Activated CD8-positive, alpha-beta memory T cell treated with anti-CD3 and anti-CD28 coated beads, Interleukin-2, amount 10 ng/mL, durations not matched to agents 7 days and 5 days (primary cell): ENCODE measurements at regions not wholly inside any gene's neighbourhood (a gene's known extent, or its start where the extent isn't known, plus 50 kb on each side); places are given as distances from the start of the nearest gene placed in this dataset.

Source experiments
- ATAC-seq: fragments of 150-1000 bp; cut with Tn5 transposase; one replicate; pipeline ENCODE4 v1.10.0; 2021; ENCODE audit warnings: moderate library complexity
- CTCF ChIA-PET: fragments of 350-600 bp; sonication (Branson Sonifier 250); formaldehyde crosslinking; loops from one replicate; lab custom pipeline; 2021; ENCODE audit warnings: antibody characterized with exemption; lab: Charles Lee
- DNase-seq: peaks from one replicate; pipeline ENCODE4 v3.0.0-alpha.2; 2020
- H3K27ac Mint-ChIP-seq: one replicate; pipeline ENCODE4 v1.8.0; 2021; ENCODE audit warnings: mild to moderate bottlenecking, mixed read lengths
- H3K27me3 Mint-ChIP-seq: one replicate; pipeline ENCODE4 v1.8.0; 2021; ENCODE audit warnings: mixed read lengths
- H3K36me3 Mint-ChIP-seq: one replicate; pipeline ENCODE4 v1.8.0; 2021; ENCODE audit warnings: mild to moderate bottlenecking, mixed read lengths
- H3K4me1 Mint-ChIP-seq: one replicate; pipeline ENCODE4 v1.8.0; 2021; ENCODE audit warnings: mixed read lengths
- H3K4me3 Mint-ChIP-seq: one replicate; pipeline ENCODE4 v1.8.0; 2021; ENCODE audit warnings: mild to moderate bottlenecking, moderate library complexity, mixed read lengths
- H3K9me3 Mint-ChIP-seq: one replicate; pipeline ENCODE4 v1.8.0; 2022; ENCODE audit warnings: low read depth, mixed read lengths

GRCh38 chr7:84264396-84264795 lies 69.8 kb upstream of the SEMA3A start:
- no peaks in the 10 kb centered on the region for H3K27me3 Mint-ChIP-seq
- DNase-seq (no peak), ATAC-seq (no peak)
- no peaks in the 10 kb centered on the region for H3K9me3 Mint-ChIP-seq
- no peak overlapping the region for H3K27ac Mint-ChIP-seq
- CTCF ChIA-PET, result no interaction called here
- no peaks in the 10 kb centered on the region for H3K36me3 Mint-ChIP-seq
- no peaks in the 10 kb centered on the region for H3K4me1 Mint-ChIP-seq
- no peak overlapping the region for H3K4me3 Mint-ChIP-seq

GRCh38 chr7:84263106-84263505 lies 68.5 kb upstream of the SEMA3A start:
- H3K9me3 Mint-ChIP-seq, result no peaks in the 10 kb centered on the region
- CTCF ChIA-PET, result no interaction called here
- no peak overlapping the region for H3K27ac Mint-ChIP-seq
- no peak for DNase-seq
- H3K4me1 Mint-ChIP-seq, result no peaks in the 10 kb centered on the region
- no peaks in the 10 kb centered on the region for H3K27me3 Mint-ChIP-seq
- ATAC-seq, result no peak
- H3K36me3 Mint-ChIP-seq, result no peaks in the 10 kb centered on the region
- H3K4me3 Mint-ChIP-seq, result no peak overlapping the region

GRCh38 chr7:84261509-84261908 lies 66.9 kb upstream of the SEMA3A start:
- Mint-ChIP-seq H3K4me1 (no peaks in the 10 kb centered on the region), H3K4me3 (no peak overlapping the region), H3K27me3 (no peaks in the 10 kb centered on the region), H3K27ac (no peak overlapping the region), H3K9me3 (no peaks in the 10 kb centered on the region), H3K36me3 (no peaks in the 10 kb centered on the region)
- DNase-seq (no peak), ATAC-seq (no peak)
- CTCF ChIA-PET, result no interaction called here

GRCh38 chr7:84258628-84259027 lies 64.0 kb upstream of the SEMA3A start:
- ATAC-seq (no peak), DNase-seq (no peak)
- CTCF ChIA-PET, result no interaction called here
- Mint-ChIP-seq H3K36me3 (no peaks in the 10 kb centered on the region), H3K9me3 (no peaks in the 10 kb centered on the region), H3K27me3 (no peaks in the 10 kb centered on the region), H3K4me3 (no peak overlapping the region), H3K27ac (no peak overlapping the region), H3K4me1 (no peaks in the 10 kb centered on the region)

DNA sequence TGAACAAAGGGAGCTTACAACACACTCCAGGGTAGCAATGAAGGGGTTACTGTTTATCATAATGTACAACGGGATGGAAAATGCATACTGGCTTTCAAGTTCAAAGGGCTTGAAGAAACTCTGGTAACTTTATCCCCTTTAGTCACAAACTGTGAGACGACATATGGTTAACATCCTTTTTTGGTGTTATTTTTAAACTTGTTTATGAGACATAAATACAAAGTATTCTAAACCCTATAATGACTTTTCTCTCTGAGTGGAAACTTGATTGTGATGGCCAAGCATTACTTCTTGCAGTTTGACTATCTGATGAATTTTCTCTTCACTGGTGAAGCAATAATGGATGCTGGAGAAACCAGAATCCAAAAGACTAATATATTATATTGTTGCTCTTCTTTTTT lies 62.0 kb upstream of the SEMA3A start:
- DNase-seq, result no peak
- Mint-ChIP-seq H3K4me3 (no peak overlapping the region), H3K4me1 (no peaks in the 10 kb centered on the region), H3K27ac (no peak overlapping the region), H3K27me3 (no peaks in the 10 kb centered on the region), H3K9me3 (no peaks in the 10 kb centered on the region), H3K36me3 (no peaks in the 10 kb centered on the region)
- ATAC-seq, result no peak
- CTCF ChIA-PET, result no interaction called here

GRCh38 chr7:84251277-84251781 lies 56.7 kb upstream of the SEMA3A start:
- ATAC-seq, result no peak
- CTCF ChIA-PET, result no interaction called here
- no peak overlapping the region for H3K4me3 Mint-ChIP-seq
- peaks cover 2% of the 10 kb centered on the region for H3K9me3 Mint-ChIP-seq
- no peak for DNase-seq
- H3K27me3 Mint-ChIP-seq, result no peaks in the 10 kb centered on the region
- H3K4me1 Mint-ChIP-seq, result no peaks in the 10 kb centered on the region
- H3K27ac Mint-ChIP-seq, result no peak overlapping the region
- H3K36me3 Mint-ChIP-seq, result no peaks in the 10 kb centered on the region

- no peaks in the 10 kb centered on the region for H3K36me3 Mint-ChIP-seq
- H3K4me3 Mint-ChIP-seq, result no peak overlapping the region
- no peak overlapping the region for H3K27ac Mint-ChIP-seq
- no peaks in the 10 kb centered on the region for H3K27me3 Mint-ChIP-seq
- CTCF ChIA-PET, result no interaction called here
- no peak for DNase-seq
- peaks cover 2% of the 10 kb centered on the region for H3K9me3 Mint-ChIP-seq
- H3K4me1 Mint-ChIP-seq, result no peaks in the 10 kb centered on the region
- ATAC-seq, result no peak
These were observed 55.9 kb upstream of the SEMA3A start for GRCh38 chr7:84250452-84250851.

GRCh38 chr7:84249656-84250055 lies 55.1 kb upstream of the SEMA3A start:
- DNase-seq (no peak), ATAC-seq (no peak)
- no peaks in the 10 kb centered on the region for H3K4me1 Mint-ChIP-seq
- H3K9me3 Mint-ChIP-seq, result peaks cover 4% of the 10 kb centered on the region
- H3K4me3 Mint-ChIP-seq, result no peak overlapping the region
- no peak overlapping the region for H3K27ac Mint-ChIP-seq
- CTCF ChIA-PET, result no interaction called here
- no peaks in the 10 kb centered on the region for H3K27me3 Mint-ChIP-seq
- H3K36me3 Mint-ChIP-seq, result no peaks in the 10 kb centered on the region

GRCh38 chr7:84248843-84249242 lies 54.3 kb upstream of the SEMA3A start:
- Mint-ChIP-seq H3K9me3 (peaks cover 5% of the 10 kb centered on the region), H3K27ac (no peak overlapping the region), H3K4me1 (no peaks in the 10 kb centered on the region), H3K36me3 (no peaks in the 10 kb centered on the region), H3K4me3 (no peak overlapping the region), H3K27me3 (no peaks in the 10 kb centered on the region)
- ATAC-seq, result no peak
- no peak for DNase-seq
- CTCF ChIA-PET, result no interaction called here

DNA sequence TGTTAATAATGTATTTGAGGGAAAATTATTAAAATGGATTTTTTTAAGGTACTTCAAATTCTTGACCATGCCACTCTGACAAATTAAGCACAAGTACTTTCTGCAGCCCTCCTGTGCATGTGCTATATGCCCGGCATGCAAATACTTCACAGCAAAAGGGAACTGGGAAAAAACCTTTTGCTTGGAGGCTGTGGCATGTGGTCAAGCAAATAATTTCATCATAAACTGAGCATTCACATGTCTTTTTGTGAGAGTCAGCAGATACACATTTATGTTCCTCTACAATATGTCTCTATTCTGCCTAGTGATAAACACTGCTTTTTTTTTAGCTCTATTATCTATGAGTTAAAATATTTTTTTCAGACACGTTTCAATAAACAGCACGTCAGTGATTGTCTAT lies 53.7 kb upstream of the SEMA3A start:
- no peaks in the 10 kb centered on the region for H3K36me3 Mint-ChIP-seq

GRCh38 chr7:84247591-84247990 lies 53.0 kb upstream of the SEMA3A start:
- no peaks in the 10 kb centered on the region for H3K36me3 Mint-ChIP-seq
- H3K4me1 Mint-ChIP-seq, result no peaks in the 10 kb centered on the region
- no peak for ATAC-seq
- no peaks in the 10 kb centered on the region for H3K27me3 Mint-ChIP-seq
- peaks cover 10% of the 10 kb centered on the region for H3K9me3 Mint-ChIP-seq
- CTCF ChIA-PET, result no interaction called here
- no peak overlapping the region for H3K4me3 Mint-ChIP-seq
- no peak for DNase-seq
- no peak overlapping the region for H3K27ac Mint-ChIP-seq

More for the DNA sequence above, 53.7 kb upstream of the SEMA3A start:
- CTCF ChIA-PET, result no interaction called here
- H3K4me3 Mint-ChIP-seq, result no peak overlapping the region
- H3K4me1 Mint-ChIP-seq, result no peaks in the 10 kb centered on the region
- ATAC-seq, result no peak
- H3K27me3 Mint-ChIP-seq, result no peaks in the 10 kb centered on the region
- H3K27ac Mint-ChIP-seq, result no peak overlapping the region
- DNase-seq, result no peak
- peaks cover 10% of the 10 kb centered on the region for H3K9me3 Mint-ChIP-seq

DNA sequence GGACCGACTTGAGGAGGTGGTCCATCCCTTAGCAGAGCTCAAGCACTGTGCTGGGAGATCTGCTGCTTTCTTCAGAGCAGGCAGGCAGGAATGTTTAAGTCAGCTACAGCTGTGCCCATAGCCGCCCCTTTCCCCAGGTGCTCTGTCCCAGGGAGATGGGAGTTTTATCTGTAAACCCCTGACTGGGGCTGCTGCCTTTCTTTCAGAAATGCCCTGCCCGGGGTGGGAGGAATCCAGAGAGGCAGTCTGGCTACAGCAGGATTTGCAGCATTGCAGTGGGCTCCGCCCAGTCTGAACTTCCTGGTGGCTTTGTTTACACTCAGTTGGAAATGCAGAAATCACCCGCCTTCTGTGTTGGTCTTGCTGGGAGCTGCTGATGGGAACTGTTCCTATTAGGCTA lies 51.2 kb upstream of the SEMA3A start:
- ATAC-seq, result no peak
- H3K4me1 Mint-ChIP-seq, result no peaks in the 10 kb centered on the region
- H3K27me3 Mint-ChIP-seq, result no peaks in the 10 kb centered on the region
- CTCF ChIA-PET, result no interaction called here
- no peaks in the 10 kb centered on the region for H3K36me3 Mint-ChIP-seq
- H3K27ac Mint-ChIP-seq, result no peak overlapping the region
- H3K9me3 Mint-ChIP-seq, result peaks cover 13% of the 10 kb centered on the region
- DNase-seq, result no peak
- no peak overlapping the region for H3K4me3 Mint-ChIP-seq
